HG02970 (cell line): ENCODE measurements at regions not wholly inside any gene's neighbourhood (a gene's known extent, or its start where the extent isn't known, plus 50 kb on each side); places are given as distances from the start of the nearest gene placed in this dataset.
"Not testable (repeated sequence)": the region's sequence is repeated elsewhere in the genome, so short reads cannot be mapped to it uniquely, and the experiment has no call there.

ENCODE experiments used
- ATAC-seq: cut with Tn5 transposase; IDR thresholded peaks from one replicate; pipeline ENCODE4 v1.9.1; 2021; ENCODE audit warnings: mild to moderate bottlenecking, moderate library complexity, moderate number of reproducible peaks; ENCODE audit not compliant: unreplicated experiment, low FRiP score

DNA sequence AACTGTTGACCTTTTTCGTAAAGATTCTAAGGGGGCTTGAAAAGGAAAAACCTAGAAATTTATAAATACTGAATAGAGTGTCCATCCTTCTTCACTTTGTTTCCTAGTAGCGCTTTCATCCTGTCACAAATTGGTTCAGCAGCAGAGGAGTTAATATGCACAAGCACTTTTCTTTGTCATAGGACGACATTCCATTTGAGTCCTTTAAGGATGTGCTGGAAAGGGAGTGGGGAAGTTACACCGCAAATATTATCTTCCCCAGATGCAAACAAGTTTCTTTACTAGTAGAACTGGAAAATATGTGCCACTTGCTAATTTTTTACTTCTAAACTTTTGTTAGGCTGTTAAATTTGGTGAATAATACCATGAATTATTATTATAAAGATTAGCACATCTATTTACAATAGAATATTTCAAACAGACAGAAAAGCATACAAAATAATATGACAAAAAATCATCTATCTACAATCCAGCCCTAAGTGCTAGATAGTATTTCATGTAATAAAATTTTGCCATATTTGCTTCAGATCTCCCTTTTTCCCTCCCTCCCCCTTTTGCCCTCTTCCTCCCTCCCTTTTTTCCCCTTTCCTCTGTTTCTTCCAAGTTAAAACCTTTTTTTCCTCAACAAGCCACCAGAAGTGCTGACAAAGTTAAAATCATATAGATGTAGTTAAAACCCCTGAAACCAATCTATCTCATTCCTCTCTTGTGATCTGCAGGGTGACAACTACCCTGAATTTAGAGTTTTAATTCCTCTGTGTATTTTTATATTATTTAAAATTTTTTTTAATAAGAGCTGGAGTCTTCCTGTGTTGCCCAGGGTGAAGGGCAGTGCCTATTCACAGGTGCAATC, 50.5 kb upstream of the MAP4K3 start:
- ATAC-seq = no peak

DNA sequence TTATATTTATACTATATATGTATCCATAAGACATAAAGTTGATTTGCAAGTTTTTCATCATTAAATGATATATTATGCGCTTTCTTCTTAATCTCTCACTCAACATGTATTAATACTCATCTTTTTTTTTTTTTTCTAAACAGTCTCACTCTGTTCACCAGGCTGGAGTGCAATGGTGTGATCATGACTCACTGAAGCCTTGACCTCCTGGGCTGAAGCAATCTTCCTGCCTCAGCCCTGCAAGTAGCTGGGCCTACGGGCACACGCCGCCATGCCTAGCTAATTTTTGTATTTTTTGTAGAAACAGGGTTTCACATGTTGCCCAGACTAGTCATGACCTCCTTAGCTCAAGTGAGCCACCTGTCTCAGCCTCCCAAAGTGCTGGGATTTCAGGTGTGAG, 51.4 kb upstream of the MAP4K3 start:
- ATAC-seq = no peak

DNA sequence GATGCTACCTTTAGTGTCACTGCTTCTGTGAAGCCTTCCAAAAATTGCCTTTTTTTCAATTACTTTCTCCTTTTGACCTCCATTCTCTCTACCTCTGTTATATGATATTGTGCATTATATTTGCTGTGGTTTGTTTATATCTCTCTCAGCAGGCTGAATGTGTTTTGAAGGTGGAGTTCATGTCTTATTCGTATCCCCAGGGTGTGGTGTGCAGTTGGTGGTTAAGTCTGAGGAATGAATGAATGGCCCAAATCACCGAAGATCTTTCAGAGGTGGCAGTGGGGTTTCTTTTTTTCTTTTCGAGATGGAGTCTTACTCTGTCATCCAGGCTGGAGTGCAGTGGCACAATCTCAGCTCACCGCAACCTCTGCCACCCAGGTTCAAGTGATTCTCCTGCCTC, 53.5 kb upstream of the MAP4K3 start:
- no peak for ATAC-seq

DNA sequence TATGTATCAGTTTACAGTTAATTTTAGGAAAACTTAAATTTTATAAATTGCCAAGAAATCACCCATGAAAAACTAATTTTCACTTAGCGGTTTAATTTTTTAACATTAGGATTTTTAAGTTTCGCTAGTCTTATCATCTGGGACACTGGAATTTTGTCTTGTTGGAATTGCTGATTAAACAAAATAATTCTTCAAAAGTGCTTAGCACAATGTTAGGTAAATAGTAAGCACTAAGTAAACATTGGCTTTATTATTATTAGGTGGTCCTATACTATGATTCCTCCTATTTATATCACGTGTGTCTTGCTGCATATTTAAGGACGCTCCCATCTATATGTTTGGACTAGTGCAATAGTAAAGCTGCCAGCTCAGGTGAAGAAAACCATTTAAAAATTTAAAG, 54.6 kb upstream of the MAP4K3 start:
- ATAC-seq = no peak

DNA sequence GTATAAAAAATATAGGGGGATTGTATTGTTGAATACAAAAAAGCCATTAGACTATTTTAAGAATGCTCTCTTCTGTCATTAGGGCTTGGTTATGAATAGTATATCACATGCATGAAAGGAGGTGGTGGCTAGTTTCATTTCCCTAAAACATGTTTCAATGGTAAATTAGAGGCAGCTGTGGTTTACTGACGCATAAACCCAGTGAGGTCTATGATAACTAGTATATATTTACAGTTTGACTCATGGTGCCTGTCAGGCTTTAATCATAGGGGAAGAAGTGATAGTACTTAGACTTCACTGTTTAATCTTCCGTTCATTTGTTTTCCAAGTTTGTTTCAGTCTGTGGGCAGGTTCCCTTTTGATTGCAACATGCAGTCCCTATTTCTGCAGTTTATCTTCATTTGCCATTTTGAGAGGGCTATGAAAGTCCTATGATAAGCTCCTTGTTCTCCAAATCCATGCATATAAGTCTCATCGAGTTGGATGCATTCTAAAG, 55.1 kb upstream of the MAP4K3 start:
- peak; percentile 98 for ATAC-seq

DNA sequence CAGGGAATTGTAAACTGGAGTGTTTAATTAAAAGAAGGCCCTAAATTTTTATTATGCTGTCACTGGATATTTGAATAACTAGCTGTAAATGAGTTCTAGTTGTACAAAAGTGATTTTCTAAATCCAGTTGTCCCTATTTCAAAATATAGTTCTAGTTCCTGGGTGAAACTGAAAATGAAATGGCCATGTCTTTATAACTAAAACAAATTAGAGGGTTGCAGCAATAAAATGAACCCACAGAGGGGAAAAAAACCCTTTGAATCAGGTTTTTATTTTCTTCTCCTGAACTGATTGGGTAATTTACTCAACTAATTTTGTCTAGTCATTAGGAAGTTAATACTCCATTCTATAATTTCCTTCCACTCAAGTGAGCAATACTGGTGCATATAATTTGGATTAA, 55.6 kb upstream of the MAP4K3 start:
- ATAC-seq = no peak

DNA sequence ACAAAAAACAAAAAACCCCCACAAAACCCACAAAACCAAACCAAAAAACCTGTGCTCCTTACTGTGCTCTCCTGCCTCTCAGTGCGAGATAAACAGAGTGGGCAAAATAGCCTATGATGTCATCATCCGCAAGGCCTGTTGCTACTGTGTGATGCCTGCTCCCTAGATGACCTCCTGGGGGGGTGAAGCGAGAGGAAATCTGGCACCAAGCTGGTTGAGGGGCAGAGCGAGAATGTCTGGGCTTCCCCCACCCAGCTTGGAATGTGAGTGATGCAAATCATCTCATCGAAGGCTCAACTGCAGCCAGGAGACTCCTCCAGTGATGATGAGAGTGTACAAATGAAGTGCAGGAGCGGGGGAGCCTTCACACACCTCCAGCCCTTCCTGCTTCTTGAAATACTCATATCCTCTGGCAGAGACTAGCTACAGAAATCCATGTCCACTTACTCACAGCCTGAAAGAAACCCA, 57.7 kb upstream of the MAP4K3 start:
- no peak for ATAC-seq

DNA sequence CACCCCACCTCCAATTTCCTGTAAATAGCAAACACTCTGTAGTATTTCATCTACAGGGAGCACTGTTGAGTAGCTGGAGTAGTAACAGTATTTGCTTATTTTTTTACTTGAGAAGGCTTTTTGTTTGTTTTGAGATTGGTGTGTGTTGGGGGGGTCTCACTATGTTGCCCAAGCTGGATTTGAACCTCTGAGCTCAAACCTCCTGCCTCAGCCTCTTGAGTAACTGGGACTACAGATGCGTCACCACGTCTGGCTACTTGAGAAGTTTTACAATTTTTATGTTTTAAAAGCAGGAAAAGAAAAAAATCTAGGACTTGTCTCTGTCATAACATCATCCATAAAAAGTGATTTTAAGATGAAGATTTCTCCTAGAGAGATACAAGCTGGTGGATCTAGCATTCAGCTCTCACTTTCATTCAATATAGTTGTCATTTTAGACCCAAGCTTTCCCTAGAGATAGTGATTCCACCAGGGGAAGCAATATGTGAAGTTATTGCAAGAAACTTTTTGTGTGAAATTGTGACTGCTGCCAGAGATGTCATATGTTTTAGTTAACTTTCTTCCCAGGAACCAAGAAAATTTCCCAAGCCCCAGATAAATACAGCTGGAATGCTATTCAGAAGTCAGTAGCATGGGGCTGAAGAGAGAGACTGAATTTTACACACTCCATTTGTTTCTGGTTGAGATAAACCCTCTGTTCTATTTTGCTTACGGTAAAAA, 60.2 kb upstream of the MAP4K3 start:
- no peak for ATAC-seq

DNA sequence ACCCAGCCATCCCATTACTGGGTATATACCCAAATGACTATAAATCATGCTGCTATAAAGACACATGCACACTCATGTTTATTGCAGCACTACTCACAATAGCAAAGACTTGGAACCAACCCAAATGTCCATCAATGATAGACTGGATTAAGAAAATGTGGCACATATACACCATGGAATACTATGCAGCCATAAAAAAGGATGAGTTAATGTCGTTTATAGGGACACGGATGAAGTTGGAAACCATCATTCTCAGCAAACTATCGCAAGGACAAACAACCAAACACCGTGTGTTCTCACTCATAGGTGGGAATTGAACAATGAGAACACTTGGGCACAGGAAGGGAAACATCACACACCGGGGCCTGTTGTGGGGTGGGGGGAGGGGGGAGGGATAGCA, 61.1 kb upstream of the MAP4K3 start:
- not testable (repeated sequence) for ATAC-seq

DNA sequence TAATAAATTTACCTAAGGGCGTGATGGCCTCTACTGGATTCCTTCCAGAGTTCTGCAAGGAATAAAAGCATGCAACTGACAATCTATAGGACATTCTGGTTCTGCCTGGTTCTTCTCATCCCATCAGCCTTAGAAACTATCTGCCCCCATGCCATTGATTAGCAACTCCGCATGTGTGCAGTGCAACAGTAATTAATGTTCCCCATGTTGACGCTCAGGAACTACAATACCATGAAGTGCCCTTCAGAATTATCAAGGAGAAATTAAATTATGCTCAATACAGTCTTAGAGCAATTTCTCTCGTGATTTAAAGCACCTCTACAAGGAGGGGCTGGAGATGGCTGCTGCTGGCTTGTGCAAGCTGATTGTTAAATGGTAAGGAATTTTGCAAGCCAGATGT, 61.7 kb upstream of the MAP4K3 start:
- no peak for ATAC-seq

DNA sequence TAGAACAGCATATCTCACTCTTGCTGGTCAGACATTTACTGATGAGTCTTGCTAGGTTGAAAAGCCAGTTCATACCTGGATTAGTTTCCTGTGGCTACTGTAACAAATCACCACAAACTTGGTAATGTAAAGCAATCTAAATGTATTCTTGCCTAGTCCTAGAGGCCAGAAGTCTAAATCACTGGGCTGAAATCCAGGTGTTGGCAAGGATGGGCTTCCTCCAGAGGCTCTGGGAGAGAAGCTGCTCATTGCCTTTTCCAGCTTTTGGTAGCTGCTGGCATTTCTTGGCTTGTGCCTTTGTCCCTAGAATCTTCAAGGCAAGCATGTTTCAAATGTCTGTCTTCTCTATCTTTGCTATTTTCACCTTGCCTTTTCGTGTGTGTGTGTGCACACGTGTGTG, 62.3 kb upstream of the MAP4K3 start:
- no peak for ATAC-seq

DNA sequence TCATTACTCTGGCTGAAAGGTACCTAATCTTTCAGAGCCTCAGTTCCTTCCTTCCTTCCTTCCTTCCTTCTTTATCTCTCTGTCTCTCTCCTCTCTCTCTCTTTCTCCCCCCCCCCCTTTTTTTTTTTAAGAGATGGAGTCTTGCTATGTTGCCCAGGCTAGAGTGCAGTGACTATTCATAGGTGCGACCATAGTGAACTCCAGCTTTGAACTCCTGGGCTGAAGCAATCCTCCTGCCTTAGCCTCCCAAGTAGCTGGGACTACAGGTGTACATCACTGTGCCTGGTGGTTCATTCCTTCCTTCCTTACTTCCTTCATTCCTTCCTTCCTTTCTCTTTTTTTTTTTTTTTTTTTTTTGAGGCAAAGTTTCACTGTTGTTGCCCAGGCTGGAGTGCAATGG, 64.3 kb upstream of the MAP4K3 start:
- no peak for ATAC-seq

DNA sequence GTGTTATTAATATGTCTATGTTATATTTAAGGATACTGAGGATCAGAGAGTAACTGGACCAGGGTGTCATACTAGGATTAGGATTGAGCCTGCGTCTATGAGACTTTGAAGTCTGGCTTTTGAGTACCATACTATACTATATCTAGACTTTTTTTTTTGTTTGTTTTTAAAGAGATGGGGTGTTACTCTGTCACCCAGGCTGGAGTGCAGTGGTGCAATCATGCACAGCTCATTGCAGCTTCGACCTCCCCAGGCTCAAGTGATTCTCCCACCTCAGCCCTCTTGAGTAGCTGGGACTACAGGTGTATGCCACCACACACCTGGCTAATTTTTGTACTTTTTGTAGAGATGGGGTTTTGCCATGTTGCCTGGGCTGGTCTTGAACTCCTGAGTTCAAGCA, 66.2 kb upstream of the MAP4K3 start:
- ATAC-seq = no peak

DNA sequence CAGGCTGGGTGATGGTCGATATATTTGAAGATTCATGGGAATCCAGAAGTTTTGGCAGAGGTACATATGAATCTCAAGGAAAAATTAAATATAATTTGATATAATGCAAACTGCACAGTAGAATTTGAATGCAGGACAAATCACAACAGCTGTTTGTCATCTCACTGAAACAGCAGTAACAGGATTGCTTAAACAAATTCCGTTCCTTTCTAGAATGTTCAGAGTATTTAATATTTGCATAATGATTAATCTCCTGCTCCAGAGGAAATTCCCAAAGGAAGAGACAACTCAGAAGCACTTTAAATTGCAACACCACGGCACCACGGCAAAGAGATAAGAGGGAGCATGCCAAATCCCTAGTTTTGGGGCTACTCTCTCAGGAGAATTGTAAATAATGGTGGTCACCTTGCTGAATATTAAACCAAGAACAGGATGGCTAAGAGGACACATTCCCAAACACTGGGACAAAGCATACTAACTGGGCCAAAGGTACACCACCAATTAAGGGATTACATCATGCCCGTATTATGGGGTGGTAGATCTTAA, 67.8 kb upstream of the MAP4K3 start:
- no peak for ATAC-seq

DNA sequence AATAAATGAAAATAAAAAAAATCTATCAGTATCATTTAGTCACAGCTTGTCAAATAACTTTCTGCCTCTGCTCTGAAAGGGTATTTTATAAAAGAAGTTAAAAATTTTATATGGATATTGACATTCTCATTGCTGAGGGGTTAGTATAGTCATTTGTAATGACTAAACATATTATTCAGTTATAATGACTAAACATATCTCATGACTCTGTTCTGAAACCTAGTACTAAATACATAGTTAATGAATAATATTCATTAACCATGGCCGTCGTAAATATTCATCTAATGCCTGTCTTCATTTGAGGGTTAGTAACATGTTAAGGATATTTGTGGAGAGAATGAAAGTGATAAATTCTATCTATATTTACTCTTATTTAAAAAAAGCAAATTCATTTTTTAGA, 69.1 kb upstream of the MAP4K3 start:
- peak; percentile 58 for ATAC-seq

DNA sequence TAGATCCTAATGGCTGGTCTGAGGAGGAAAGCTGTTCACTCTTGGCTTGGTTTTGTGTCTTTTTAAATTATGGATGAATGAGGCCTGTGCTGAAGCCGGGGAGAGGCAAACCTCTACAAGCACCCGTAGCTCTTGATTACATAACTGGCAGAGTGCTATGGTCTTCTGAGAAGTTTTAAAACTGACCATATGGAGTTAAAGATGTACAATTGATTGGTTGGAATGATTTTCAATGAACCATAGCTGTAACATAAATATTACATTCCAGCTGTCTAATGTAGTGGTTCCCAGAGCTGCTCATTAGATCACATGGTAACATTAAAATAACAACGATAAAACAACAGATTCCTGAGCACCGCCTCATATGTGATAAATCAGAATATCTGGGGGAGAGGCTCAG, 71.1 kb upstream of the MAP4K3 start:
- no peak for ATAC-seq

DNA sequence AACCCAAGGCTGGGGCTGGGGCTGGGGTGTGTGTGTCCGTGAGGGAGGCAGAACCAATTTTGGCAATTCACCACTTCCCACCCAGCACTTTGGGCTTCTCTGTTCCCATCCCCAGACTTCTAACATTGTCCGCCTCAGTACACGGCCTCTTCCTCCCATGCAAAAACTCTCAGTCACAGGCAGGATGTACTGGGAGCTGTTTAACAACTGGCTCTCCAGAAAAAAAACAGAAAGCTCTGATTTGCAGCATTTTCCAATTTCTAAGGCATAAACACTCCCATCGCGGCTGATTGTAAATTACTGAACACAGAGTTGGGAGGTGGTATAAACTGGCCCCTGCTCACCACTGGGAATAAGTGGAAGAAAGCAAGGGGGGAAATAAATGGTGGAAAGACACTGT, 73.1 kb upstream of the MAP4K3 start:
- no peak for ATAC-seq

DNA sequence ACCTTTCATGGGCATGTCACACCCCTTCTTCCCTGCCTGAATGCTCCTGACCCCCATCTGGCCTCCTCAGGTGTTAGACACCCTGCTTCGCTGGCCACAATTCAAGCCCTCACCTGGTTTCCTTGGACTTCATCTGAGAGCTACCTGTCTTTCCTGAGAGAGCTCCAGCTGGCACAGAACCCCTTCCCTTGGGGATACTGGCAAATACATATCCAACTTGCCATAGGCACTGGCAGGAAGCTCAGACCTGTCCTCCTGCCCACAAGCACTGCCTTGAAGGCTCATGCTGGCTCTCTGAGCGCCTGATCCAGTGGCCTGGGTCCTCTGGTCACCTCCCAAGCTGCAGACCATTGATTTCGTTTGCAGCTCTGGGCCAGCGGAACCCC, 74.1 kb upstream of the MAP4K3 start:
- no peak for ATAC-seq

DNA sequence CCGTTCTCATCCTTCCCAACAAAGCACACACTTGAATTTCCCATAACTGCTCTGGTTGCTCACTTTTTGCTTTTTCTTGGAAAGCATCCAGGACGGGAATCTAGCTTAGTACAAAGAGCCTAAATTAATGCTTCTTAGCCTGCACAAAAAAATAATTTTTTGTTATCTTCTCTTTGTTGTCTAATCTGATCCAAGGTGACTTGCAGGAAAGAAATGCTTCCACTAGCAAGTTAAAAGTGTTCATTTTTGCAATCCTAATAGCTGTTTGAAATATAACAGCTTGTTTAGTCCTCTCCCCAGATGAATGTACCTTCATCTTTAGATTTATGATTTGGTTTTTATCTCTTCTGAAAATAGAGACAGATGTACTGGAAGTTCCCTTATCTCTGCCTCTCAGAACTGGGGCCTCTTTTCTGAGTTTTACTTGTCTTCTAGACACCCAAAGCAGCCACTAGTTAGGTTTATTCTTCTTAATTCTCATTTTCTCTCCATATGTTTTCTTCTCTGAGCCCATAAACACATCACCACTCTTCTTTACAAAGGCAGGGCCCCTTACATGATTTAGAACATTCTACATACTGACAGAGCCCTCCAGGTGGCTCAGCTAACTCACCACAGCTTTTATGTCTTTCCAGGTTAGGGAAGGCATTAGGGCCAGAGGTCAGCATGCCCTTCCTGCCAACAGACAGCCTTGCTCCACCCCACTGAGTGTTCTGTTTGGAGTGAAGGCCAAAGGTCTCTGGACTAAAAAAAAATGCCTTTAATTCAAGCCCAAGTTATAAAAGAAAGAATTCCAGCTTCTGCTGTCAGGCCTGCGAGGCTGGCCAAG, 74.7 kb upstream of the MAP4K3 start:
- ATAC-seq = no peak

DNA sequence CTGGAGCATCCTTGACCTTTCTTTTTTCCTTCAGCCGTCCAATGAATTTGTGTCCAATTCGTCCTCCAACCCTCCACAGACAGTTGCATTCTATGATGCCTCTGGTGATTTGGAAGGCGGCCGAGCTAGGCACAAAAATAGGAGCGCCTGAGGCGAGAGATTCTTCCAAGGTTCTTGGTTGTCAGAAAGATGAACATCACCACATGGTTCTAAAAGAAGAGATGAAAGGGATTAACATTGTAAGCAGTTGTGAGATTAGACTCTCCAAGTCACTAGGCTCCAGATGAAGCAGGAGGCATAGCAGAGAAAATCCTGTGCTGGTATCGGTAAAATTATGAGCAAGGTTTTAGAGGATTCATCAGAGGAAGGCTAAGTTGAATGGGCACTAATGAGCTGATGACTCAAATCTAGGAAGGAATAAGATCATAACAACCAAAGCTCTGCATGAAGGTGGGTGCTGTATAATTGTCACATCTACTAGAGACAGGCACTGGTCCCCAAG, 75.4 kb upstream of the MAP4K3 start:
- no peak for ATAC-seq
